Karpas-422 (cell line): ENCODE measurements at regions not wholly inside any gene's neighbourhood (a gene's known extent, or its start where the extent isn't known, plus 50 kb on each side); places are given as distances from the start of the nearest gene placed in this dataset.

ENCODE experiments used
- DNase-seq: peaks from one replicate; pipeline ENCODE4 v3.0.0-alpha.2; 2015
- H2AFZ ChIP-seq: fragments of 200-600 bp; sonication (generic); 2 replicates; pipeline ENCODE4 v1.6.1; 2014; ENCODE audit warnings: antibody characterized with exemption, low read length, mixed read lengths
- H3K27ac ChIP-seq: fragments of 200-600 bp; sonication (generic); 2 replicates; pipeline ENCODE4 v1.5.1; 2014; ENCODE audit warnings: mild to moderate bottlenecking, low read length, moderate library complexity
- H3K27me3 ChIP-seq: fragments of 200-600 bp; sonication (generic); 2 replicates; pipeline ENCODE4 v1.6.1; 2014; ENCODE audit warnings: low read length, mixed read lengths
- H3K36me3 ChIP-seq: fragments of 200-600 bp; sonication (generic); 2 replicates; pipeline ENCODE4 v1.6.1; 2014; ENCODE audit warnings: low read length, mixed read lengths; ENCODE audit not compliant: insufficient read depth
- H3K4me1 ChIP-seq: fragments of 200-600 bp; sonication (generic); 2 replicates; pipeline ENCODE4 v1.6.1; 2014; ENCODE audit warnings: mild to moderate bottlenecking, low read length, mixed read lengths
- H3K4me2 ChIP-seq: fragments of 200-600 bp; sonication (generic); 2 replicates; pipeline ENCODE4 v1.6.1; 2014; ENCODE audit warnings: low read length, low read depth, mild to moderate bottlenecking; ENCODE audit not compliant: poor library complexity, severe bottlenecking
- H3K4me3 ChIP-seq: fragments of 200-600 bp; sonication (generic); 2 replicates; pipeline ENCODE4 v1.5.1; 2014; ENCODE audit warnings: mild to moderate bottlenecking, antibody characterized with exemption, low read length, mixed read lengths
- H3K79me2 ChIP-seq: fragments of 200-600 bp; sonication (generic); 2 replicates; pipeline ENCODE4 v1.6.1; 2014; ENCODE audit warnings: mild to moderate bottlenecking, low read length, mixed read lengths
- H3K9ac ChIP-seq: fragments of 200-600 bp; sonication (generic); 2 replicates; pipeline ENCODE4 v1.6.0; 2014; ENCODE audit warnings: low read length
- H3K9me2 ChIP-seq: fragments of 200-600 bp; sonication (generic), shearing (Covaris generic); replicated peaks from 2 replicates; pipeline ENCODE4 v1.6.0; 2014; ENCODE audit warnings: mild to moderate bottlenecking, low read length, moderate library complexity; ENCODE audit not compliant: insufficient read depth
- H3K9me3 ChIP-seq: fragments of 300-700, 200-600 bp; sonication (generic); 2 replicates; pipeline ENCODE4 v1.6.1; 2014; ENCODE audit warnings: low read length, mixed read lengths
- H4K20me1 ChIP-seq: fragments of 200-600 bp; sonication (generic); 2 replicates; pipeline ENCODE4 v1.6.1; 2014; ENCODE audit warnings: mild to moderate bottlenecking, antibody characterized with exemption, low read length, low read depth; ENCODE audit not compliant: insufficient read depth

GRCh38 chr2:189367343-189367742 is 73.9 kb upstream of the WDR75 start:
- Histone ChIP-seq H3K79me2 (no peaks in the 10 kb centered on the region), H3K9me3 (no peaks in the 10 kb centered on the region), H3K9me2 (no peaks in the 10 kb centered on the region), H3K4me1 (no peaks in the 10 kb centered on the region), H3K4me3 (no peak overlapping the region), H2AFZ (no peak overlapping the region), H3K9ac (no peak overlapping the region), H3K27ac (no peak overlapping the region), H3K27me3 (no peaks in the 10 kb centered on the region), H3K4me2 (no peak overlapping the region), H4K20me1 (no peaks in the 10 kb centered on the region), H3K36me3 (no peaks in the 10 kb centered on the region)
- no peak for DNase-seq

GRCh38 chr2:189369566-189369965 is 71.7 kb upstream of the WDR75 start:
- no peak overlapping the region for H3K4me2 ChIP-seq
- H3K4me3 ChIP-seq = no peak overlapping the region

GRCh38 chr2:189370719-189371118 is 70.6 kb upstream of the WDR75 start:
- H3K4me2 ChIP-seq = no peak overlapping the region

More at GRCh38 chr2:189369566-189369965, 71.7 kb upstream of the WDR75 start:
- Histone ChIP-seq H2AFZ (no peak overlapping the region), H3K27me3 (no peaks in the 10 kb centered on the region), H3K36me3 (no peaks in the 10 kb centered on the region), H3K4me1 (no peaks in the 10 kb centered on the region), H3K27ac (no peak overlapping the region), H3K79me2 (no peaks in the 10 kb centered on the region), H4K20me1 (no peaks in the 10 kb centered on the region), H3K9me3 (no peaks in the 10 kb centered on the region), H3K9me2 (no peaks in the 10 kb centered on the region), H3K9ac (no peak overlapping the region)
- no peak for DNase-seq

GRCh38 chr2:189372688-189373257 is 68.5 kb upstream of the WDR75 start:
- Histone ChIP-seq H3K4me3 (no peak overlapping the region), H2AFZ (no peak overlapping the region), H3K27ac (no peak overlapping the region), H3K9me2 (no peaks in the 10 kb centered on the region), H4K20me1 (no peaks in the 10 kb centered on the region), H3K4me2 (no peak overlapping the region), H3K36me3 (no peaks in the 10 kb centered on the region), H3K79me2 (no peaks in the 10 kb centered on the region), H3K4me1 (no peaks in the 10 kb centered on the region), H3K9ac (no peak overlapping the region), H3K27me3 (no peaks in the 10 kb centered on the region), H3K9me3 (no peaks in the 10 kb centered on the region)
- no peak for DNase-seq

More at GRCh38 chr2:189370719-189371118, 70.6 kb upstream of the WDR75 start:
- no peaks in the 10 kb centered on the region for H3K36me3 ChIP-seq
- H3K27me3 ChIP-seq = no peaks in the 10 kb centered on the region
- no peak overlapping the region for H3K4me3 ChIP-seq
- no peaks in the 10 kb centered on the region for H3K9me2 ChIP-seq
- no peaks in the 10 kb centered on the region for H4K20me1 ChIP-seq
- no peaks in the 10 kb centered on the region for H3K79me2 ChIP-seq
- H3K9ac ChIP-seq = no peak overlapping the region
- no peaks in the 10 kb centered on the region for H3K4me1 ChIP-seq
- H3K27ac ChIP-seq = no peak overlapping the region
- no peaks in the 10 kb centered on the region for H3K9me3 ChIP-seq
- DNase-seq = no peak
- H2AFZ ChIP-seq = no peak overlapping the region

- no peak overlapping the region for H3K4me3 ChIP-seq
- no peaks in the 10 kb centered on the region for H3K4me1 ChIP-seq
- no peak overlapping the region for H3K9ac ChIP-seq
- no peaks in the 10 kb centered on the region for H3K9me3 ChIP-seq
- H2AFZ ChIP-seq = no peak overlapping the region
- H4K20me1 ChIP-seq = no peaks in the 10 kb centered on the region
- H3K36me3 ChIP-seq = no peaks in the 10 kb centered on the region
- DNase-seq = no peak
- H3K4me2 ChIP-seq = no peak overlapping the region
- H3K9me2 ChIP-seq = no peaks in the 10 kb centered on the region
- H3K27me3 ChIP-seq = no peaks in the 10 kb centered on the region
- H3K79me2 ChIP-seq = no peaks in the 10 kb centered on the region
- no peak overlapping the region for H3K27ac ChIP-seq
Observed at GRCh38 chr2:189374481-189374880, 66.8 kb upstream of the WDR75 start.

- no peaks in the 10 kb centered on the region for H3K9me3 ChIP-seq
- no peaks in the 10 kb centered on the region for H3K9me2 ChIP-seq
- no peak for DNase-seq
- H4K20me1 ChIP-seq = no peaks in the 10 kb centered on the region
- H2AFZ ChIP-seq = no peak overlapping the region
- H3K4me3 ChIP-seq = no peak overlapping the region
- no peak overlapping the region for H3K9ac ChIP-seq
- no peak overlapping the region for H3K4me2 ChIP-seq
- no peak overlapping the region for H3K27ac ChIP-seq
- no peaks in the 10 kb centered on the region for H3K4me1 ChIP-seq
- H3K27me3 ChIP-seq = no peaks in the 10 kb centered on the region
- no peaks in the 10 kb centered on the region for H3K36me3 ChIP-seq
- H3K79me2 ChIP-seq = no peaks in the 10 kb centered on the region
Observed at GRCh38 chr2:189375842-189376241, 65.4 kb upstream of the WDR75 start.

GRCh38 chr2:189379287-189379630 is 62.0 kb upstream of the WDR75 start:
- Histone ChIP-seq H3K9me2 (no peaks in the 10 kb centered on the region), H3K27me3 (no peaks in the 10 kb centered on the region), H4K20me1 (no peaks in the 10 kb centered on the region), H3K4me1 (no peaks in the 10 kb centered on the region), H3K9ac (no peak overlapping the region), H3K36me3 (no peaks in the 10 kb centered on the region), H3K9me3 (no peaks in the 10 kb centered on the region), H3K4me2 (no peak overlapping the region), H3K79me2 (no peaks in the 10 kb centered on the region), H3K27ac (no peak overlapping the region), H3K4me3 (no peak overlapping the region), H2AFZ (no peak overlapping the region)
- DNase-seq = no peak

- no peak overlapping the region for H3K9ac ChIP-seq
- no peak overlapping the region for H2AFZ ChIP-seq
- H3K4me2 ChIP-seq = no peak overlapping the region
Observed at GRCh38 chr2:189379731-189380261, 61.5 kb upstream of the WDR75 start.

More at GRCh38 chr2:189379731-189380261, 61.5 kb upstream of the WDR75 start:
- Histone ChIP-seq H3K4me1 (no peaks in the 10 kb centered on the region), H3K9me2 (no peaks in the 10 kb centered on the region), H3K9me3 (no peaks in the 10 kb centered on the region), H3K4me3 (no peak overlapping the region), H3K27ac (no peak overlapping the region), H3K27me3 (no peaks in the 10 kb centered on the region), H3K79me2 (no peaks in the 10 kb centered on the region), H4K20me1 (no peaks in the 10 kb centered on the region), H3K36me3 (no peaks in the 10 kb centered on the region)
- no peak for DNase-seq
